Neural crest cell (in vitro differentiated cells): ENCODE measurements at regions not wholly inside any gene's neighbourhood (a gene's known extent, or its start where the extent isn't known, plus 50 kb on each side); places are given as distances from the start of the nearest gene placed in this dataset.

Experiments used
- DNase-seq: peaks from one replicate; pipeline ENCODE4 v3.0.0; 2021; ENCODE audit warnings: low read depth, mixed read lengths, low spot score
- H3K27ac Mint-ChIP-seq: one replicate; pipeline ENCODE4 v1.8.0; 2021; ENCODE audit warnings: mild to moderate bottlenecking, mixed read lengths; ENCODE audit not compliant: unreplicated experiment
- H3K27me3 Mint-ChIP-seq: 2 replicates; pipeline ENCODE4 v1.8.0; 2021; ENCODE audit warnings: low read depth, mild to moderate bottlenecking, mixed read lengths
- H3K36me3 Mint-ChIP-seq: 2 replicates; pipeline ENCODE4 v1.8.0; 2021; ENCODE audit warnings: low read depth, mild to moderate bottlenecking, mixed read lengths
- H3K4me1 Mint-ChIP-seq: 2 replicates; pipeline ENCODE4 v1.8.0; 2021; ENCODE audit warnings: mixed read lengths
- H3K4me3 Mint-ChIP-seq: one replicate; pipeline ENCODE4 v1.8.0; 2021; ENCODE audit warnings: mild to moderate bottlenecking, mixed read lengths
- H3K9me3 Mint-ChIP-seq: 2 replicates; pipeline ENCODE4 v1.8.0; 2021; ENCODE audit warnings: mixed read lengths
- TF ChIP-seq, protein P1 (sequence below): fragments of 200-600 bp; sonication (generic); conservative IDR thresholded peaks from 2 replicates; pipeline ENCODE4 v1.5.0; 2021; ENCODE audit warnings: antibody characterized with exemption, mild to moderate bottlenecking

DNA sequence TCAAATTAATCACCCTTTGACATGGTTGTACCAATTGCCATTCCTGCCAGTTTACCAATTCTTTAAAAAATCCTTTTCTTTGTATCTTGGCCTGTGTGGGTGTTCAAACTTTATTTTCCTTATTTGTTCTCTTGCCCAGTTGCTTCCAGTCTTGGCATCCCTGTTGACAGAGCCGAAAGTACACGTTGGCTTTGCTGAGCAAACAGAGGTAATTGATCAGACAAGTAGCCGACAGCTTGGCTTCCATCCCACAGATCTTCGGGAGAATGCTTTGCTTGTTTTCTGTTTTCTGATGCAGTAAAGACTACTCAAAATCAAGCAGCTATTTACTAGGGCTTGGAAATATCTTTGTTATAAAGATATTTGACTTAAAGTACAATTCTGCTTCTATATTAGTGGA lies 506.8 kb upstream of the SALL1 start:
- no peak overlapping the region for H3K4me3 Mint-ChIP-seq
- H3K27me3 Mint-ChIP-seq = no peaks in the 10 kb centered on the region
- H3K4me1 Mint-ChIP-seq = no peaks in the 10 kb centered on the region
- H3K9me3 Mint-ChIP-seq = peaks cover 3% of the 10 kb centered on the region
- H3K27ac Mint-ChIP-seq = no peak overlapping the region
- DNase-seq = no peak
- TF ChIP-seq, protein P1, sequence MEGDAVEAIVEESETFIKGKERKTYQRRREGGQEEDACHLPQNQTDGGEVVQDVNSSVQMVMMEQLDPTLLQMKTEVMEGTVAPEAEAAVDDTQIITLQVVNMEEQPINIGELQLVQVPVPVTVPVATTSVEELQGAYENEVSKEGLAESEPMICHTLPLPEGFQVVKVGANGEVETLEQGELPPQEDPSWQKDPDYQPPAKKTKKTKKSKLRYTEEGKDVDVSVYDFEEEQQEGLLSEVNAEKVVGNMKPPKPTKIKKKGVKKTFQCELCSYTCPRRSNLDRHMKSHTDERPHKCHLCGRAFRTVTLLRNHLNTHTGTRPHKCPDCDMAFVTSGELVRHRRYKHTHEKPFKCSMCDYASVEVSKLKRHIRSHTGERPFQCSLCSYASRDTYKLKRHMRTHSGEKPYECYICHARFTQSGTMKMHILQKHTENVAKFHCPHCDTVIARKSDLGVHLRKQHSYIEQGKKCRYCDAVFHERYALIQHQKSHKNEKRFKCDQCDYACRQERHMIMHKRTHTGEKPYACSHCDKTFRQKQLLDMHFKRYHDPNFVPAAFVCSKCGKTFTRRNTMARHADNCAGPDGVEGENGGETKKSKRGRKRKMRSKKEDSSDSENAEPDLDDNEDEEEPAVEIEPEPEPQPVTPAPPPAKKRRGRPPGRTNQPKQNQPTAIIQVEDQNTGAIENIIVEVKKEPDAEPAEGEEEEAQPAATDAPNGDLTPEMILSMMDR = no peak
- no peaks in the 10 kb centered on the region for H3K36me3 Mint-ChIP-seq

DNA sequence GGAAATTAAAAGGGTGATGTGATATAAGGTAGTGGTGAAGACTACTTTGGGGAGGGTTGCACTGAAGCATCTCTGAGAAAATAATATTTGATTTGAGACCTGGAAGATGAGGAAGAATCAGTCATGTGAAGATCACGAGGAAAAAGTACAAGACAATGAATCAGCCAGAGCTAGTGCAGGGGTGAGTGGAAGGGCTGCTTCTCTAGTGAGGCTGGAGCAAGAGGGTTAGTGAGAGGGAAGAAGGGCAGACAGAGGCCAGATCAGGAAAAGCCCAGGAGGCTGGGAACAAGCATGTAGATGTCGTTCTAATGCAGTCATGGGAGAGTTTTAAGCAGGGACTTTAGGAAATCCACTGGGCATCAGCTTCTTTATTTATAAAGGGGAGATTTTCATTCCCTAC lies 504.2 kb upstream of the SALL1 start:
- H3K9me3 Mint-ChIP-seq = peaks cover 3% of the 10 kb centered on the region
- no peak overlapping the region for H3K27ac Mint-ChIP-seq
- TF ChIP-seq, protein P1 = no peak
- H3K4me1 Mint-ChIP-seq = peaks cover 4% of the 10 kb centered on the region
- no peaks in the 10 kb centered on the region for H3K27me3 Mint-ChIP-seq
- H3K36me3 Mint-ChIP-seq = no peaks in the 10 kb centered on the region
- H3K4me3 Mint-ChIP-seq = no peak overlapping the region
- DNase-seq = no peak

DNA sequence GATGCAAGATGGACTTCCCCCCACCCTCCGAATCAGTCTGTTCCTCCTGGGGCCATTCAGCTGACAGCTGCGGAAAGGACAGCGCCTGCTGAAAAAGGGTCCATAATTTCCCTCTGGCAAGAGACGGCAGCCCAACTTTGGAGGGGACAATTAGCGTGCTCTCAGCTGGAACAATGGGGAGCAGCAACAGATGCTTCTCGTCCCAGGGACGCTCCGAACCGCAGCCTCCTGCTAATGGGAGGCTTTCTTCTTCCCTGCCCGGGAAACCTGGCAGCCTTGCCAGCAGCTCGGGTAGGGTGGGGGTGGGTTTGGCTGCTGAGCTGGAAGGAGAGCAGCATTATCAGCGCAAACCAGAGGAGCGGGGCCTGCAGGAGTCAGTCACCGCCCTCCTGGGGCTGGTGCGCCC lies 500.0 kb upstream of the SALL1 start:
- Mint-ChIP-seq H3K4me3 (no peak overlapping the region), H3K36me3 (no peaks in the 10 kb centered on the region), H3K27ac (no peak overlapping the region), H3K9me3 (peaks cover 3% of the 10 kb centered on the region), H3K27me3 (no peaks in the 10 kb centered on the region), H3K4me1 (peaks cover 4% of the 10 kb centered on the region)
- DNase-seq = no peak
- TF ChIP-seq, protein P1 = no peak

DNA sequence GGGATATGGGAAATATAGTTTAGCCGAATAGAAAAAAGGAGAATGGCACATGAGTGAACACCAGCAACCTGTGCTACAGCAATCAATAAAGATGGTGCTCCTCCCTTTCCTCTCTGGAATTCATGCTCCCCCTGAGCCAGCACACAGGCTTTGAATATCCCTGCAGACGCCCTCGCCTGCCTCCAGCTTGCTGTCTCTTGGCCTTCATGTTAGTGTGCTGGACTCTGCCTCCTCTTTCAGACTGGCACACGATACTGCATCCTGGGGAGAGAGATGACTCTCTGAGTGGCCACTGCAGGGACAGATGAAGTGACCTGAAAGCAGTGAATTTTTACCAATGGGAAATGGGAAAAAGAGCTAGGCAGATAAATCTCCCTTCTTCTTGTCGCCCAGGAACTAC lies 498.6 kb upstream of the SALL1 start:
- TF ChIP-seq, protein P1 = no peak
- Mint-ChIP-seq H3K4me1 (peaks cover 4% of the 10 kb centered on the region), H3K9me3 (no peaks in the 10 kb centered on the region), H3K36me3 (no peaks in the 10 kb centered on the region), H3K27me3 (no peaks in the 10 kb centered on the region), H3K27ac (no peak overlapping the region), H3K4me3 (no peak overlapping the region)
- no peak for DNase-seq

DNA sequence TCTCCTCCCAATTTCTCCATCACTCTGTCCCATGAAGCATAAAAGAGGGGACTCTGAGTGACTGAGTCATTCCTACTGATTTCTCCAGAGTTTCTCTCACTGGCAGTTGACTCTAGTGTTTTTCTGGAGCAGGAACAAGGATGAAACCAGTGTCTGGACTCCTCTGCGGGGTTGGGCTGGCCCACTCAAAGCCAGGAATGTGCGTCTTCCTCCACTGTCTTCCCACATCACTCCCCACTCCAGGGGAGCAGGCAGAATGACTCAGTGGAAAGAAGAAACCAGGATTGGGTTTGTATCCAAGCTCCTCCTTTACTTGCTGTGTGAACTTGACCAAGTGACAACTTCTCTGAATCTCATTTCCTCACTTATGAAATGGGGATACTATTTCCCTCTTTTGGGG lies 497.5 kb upstream of the SALL1 start:
- TF ChIP-seq, protein P1 = no peak
- no peak overlapping the region for H3K4me3 Mint-ChIP-seq
- no peak overlapping the region for H3K27ac Mint-ChIP-seq

DNA sequence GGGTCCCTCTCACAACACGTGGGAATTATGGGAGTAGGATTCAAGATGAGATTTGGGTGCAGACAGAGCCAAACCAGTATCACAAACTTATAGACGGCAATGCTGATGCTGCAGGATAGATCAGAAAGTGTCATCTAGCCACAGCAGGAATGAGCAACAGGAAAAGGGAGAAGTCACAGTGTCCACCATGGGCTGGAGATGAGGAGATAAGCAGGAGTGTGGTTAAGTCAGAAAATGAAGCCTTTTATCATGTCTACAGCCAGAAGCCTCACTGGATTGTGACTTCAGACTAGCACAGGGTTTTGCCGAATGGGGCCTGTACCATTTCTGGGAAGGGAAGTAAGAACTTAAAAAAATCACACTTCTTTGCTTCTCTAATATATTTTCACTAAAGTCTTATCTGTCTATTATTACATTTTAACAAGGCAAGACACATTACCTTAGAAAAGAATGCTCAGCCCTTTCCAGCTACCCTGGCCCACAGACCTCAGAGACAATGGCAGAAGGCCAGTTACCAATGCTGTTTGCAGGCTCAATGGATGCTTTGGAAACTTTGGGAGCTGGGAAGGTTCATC lies 490.2 kb upstream of the SALL1 start:
- no peak for DNase-seq
- no peak overlapping the region for H3K27ac Mint-ChIP-seq
- no peaks in the 10 kb centered on the region for H3K9me3 Mint-ChIP-seq
- peaks cover 19% of the 10 kb centered on the region for H3K4me1 Mint-ChIP-seq
- TF ChIP-seq, protein P1 = no peak
- H3K27me3 Mint-ChIP-seq = peaks cover 19% of the 10 kb centered on the region
- no peak overlapping the region for H3K4me3 Mint-ChIP-seq
- H3K36me3 Mint-ChIP-seq = no peaks in the 10 kb centered on the region

More for the DNA sequence above, 497.5 kb upstream of the SALL1 start:
- H3K4me1 Mint-ChIP-seq = peaks cover 4% of the 10 kb centered on the region
- H3K36me3 Mint-ChIP-seq = no peaks in the 10 kb centered on the region
- no peaks in the 10 kb centered on the region for H3K9me3 Mint-ChIP-seq
- no peak for DNase-seq
- H3K27me3 Mint-ChIP-seq = peaks cover 3% of the 10 kb centered on the region
